HepG2 (cell line): ENCODE measurements at regions not wholly inside any gene's neighbourhood (a gene's known extent, or its start where the extent isn't known, plus 50 kb on each side); places are given as distances from the start of the nearest gene placed in this dataset.

ENCODE experiments used
- ATAC-seq: fragments of 200-7000 bp; cut with Tn5 transposase; 3 replicates; pipeline ENCODE4 v1.9.1; 2020; ENCODE audit warnings: mild to moderate bottlenecking, moderate library complexity
- BruUV-seq: library from RNA; stranded (reverse); fragments of 400-500 nt; replicated peaks from 2 replicates; lab custom pipeline; 2021; lab: Mats Ljungman, UMichigan
- CTCF ChIA-PET: fragments of 300-600 bp; formaldehyde crosslinking; extraction: SDS; loops from one replicate; lab custom pipeline; 2021; ENCODE audit warnings: low total read pairs, inconsistent platforms, low intra/inter-chr PET ratio; lab: Yijun Ruan, JAX
- POLR2A ChIA-PET: fragments of 350-600 bp; sonication (Branson Sonifier 250); formaldehyde crosslinking; loops from one replicate; lab custom pipeline; 2020; ENCODE audit warnings: antibody characterized with exemption, inconsistent platforms; lab: Yijun Ruan, JAX
- DNase-seq: peaks from one replicate; pipeline ENCODE4 v3.0.0-alpha.2; 2015; ENCODE audit warnings: low spot score
- FAIRE-seq: peaks from 3 replicates; lab custom pipeline; 2011; peaks lifted over from hg19 to GRCh38; lab: Jason Lieb, UNC
- H2AFZ ChIP-seq: one replicate; pipeline ENCODE4 v1.6.1; 2011; ENCODE audit warnings: low read length, inconsistent platforms
- H3K27ac ChIP-seq: fragments of 300-600 bp; 3 replicates; pipeline ENCODE4 v1.8.0; 2011; ENCODE audit warnings: mixed run types, mild to moderate bottlenecking, mixed read lengths, low read length, inconsistent platforms; ENCODE audit not compliant: insufficient read depth; ENCODE audit errors: extremely low read length
- H3K27me3 ChIP-seq, 2 experiments: fragments of 200-600 bp in 1 of 2; 2 replicates in 1 of 2; 3 replicates in 1 of 2; pipeline versions ENCODE4 v1.6.0 to v1.8.0; 2011; ENCODE audit warnings: low read length in 2 of 2, mild to moderate bottlenecking in 2 of 2, moderate library complexity in 2 of 2, inconsistent platforms in 1 of 2; ENCODE audit not compliant: insufficient read depth in 2 of 2, control insufficient read depth in 1 of 2
- H3K36me3 ChIP-seq, 2 experiments: fragments of 200-600 bp in 1 of 2; replicated peaks in 1 of 2; 2 replicates in 1 of 2; 3 replicates in 1 of 2; pipeline versions ENCODE4 v1.5.1 to v1.8.0; 2011; ENCODE audit warnings: low read length in 2 of 2, inconsistent platforms in 1 of 2; ENCODE audit not compliant: insufficient read depth in 2 of 2, control insufficient read depth in 1 of 2
- H3K4me1 ChIP-seq: 2 replicates; pipeline ENCODE4 v1.5.1; 2012; ENCODE audit warnings: low read length, inconsistent platforms; ENCODE audit not compliant: insufficient read depth
- H3K4me2 ChIP-seq: 2 replicates; pipeline ENCODE4 v1.6.0; 2011; ENCODE audit warnings: low read depth, low read length, inconsistent platforms
- H3K4me3 ChIP-seq, 3 experiments: fragments of 200-600 bp in 1 of 3; sonication (generic), shearing (Covaris generic) in 1 of 3; replicated peaks in 1 of 3; 2 replicates each; pipeline ENCODE4 v1.5.1; 2011 to 2016; ENCODE audit warnings: low read length in 3 of 3, inconsistent platforms in 2 of 3, low read depth in 2 of 3, mild to moderate bottlenecking in 2 of 3, control low read depth in 1 of 3, mixed read lengths in 1 of 3; ENCODE audit not compliant: insufficient read depth in 1 of 3
- H3K79me2 ChIP-seq: one replicate; pipeline ENCODE4 v1.6.1; 2011; ENCODE audit warnings: low read length, inconsistent platforms; ENCODE audit not compliant: insufficient read depth
- H3K9ac ChIP-seq: 2 replicates; pipeline ENCODE4 v1.6.0; 2011; ENCODE audit warnings: mild to moderate bottlenecking, low read depth, low read length, inconsistent platforms; ENCODE audit not compliant: insufficient read depth
- H3K9me3 ChIP-seq: 2 replicates; pipeline ENCODE4 v1.5.1; 2012; ENCODE audit warnings: mild to moderate bottlenecking, low read length
- H4K20me1 ChIP-seq: 2 replicates; pipeline ENCODE4 v1.6.0; 2011; ENCODE audit warnings: inconsistent platforms, mild to moderate bottlenecking, low read length, moderate library complexity; ENCODE audit not compliant: insufficient read depth
- HDAC1 ChIP-seq: sonication (generic); formaldehyde crosslinking; IDR thresholded peaks from 2 replicates; pipeline ENCODE4 v1.5.1; 2020; ENCODE audit warnings: mild to moderate bottlenecking, missing genetic modification reagents
- NFATC3 ChIP-seq: sonication (generic); formaldehyde crosslinking; IDR thresholded peaks from 2 replicates; pipeline ENCODE4 v1.5.1; 2020; ENCODE audit warnings: mild to moderate bottlenecking, missing genetic modification reagents
- NFKBIZ ChIP-seq: IDR thresholded peaks from 2 replicates; pipeline ENCODE4 v1.6.1; 2018; ENCODE audit warnings: missing genetic modification reagents, missing compliant biosample characterization
- NR2F6 ChIP-seq, 2 experiments: IDR thresholded peaks; 2 replicates each; pipeline ENCODE4 v1.6.1; 2016; ENCODE audit warnings: antibody characterized with exemption in 1 of 2, mild to moderate bottlenecking in 1 of 2
- SRSF1 ChIP-seq: fragments of 200-400 bp; formaldehyde crosslinking; optimal IDR thresholded peaks from 2 replicates; pipeline ENCODE3; 2017; ENCODE audit warnings: mild to moderate bottlenecking, low read depth, low read length, moderate library complexity
- SRSF4 ChIP-seq: fragments of 200-400 bp; formaldehyde crosslinking; IDR thresholded peaks from one replicate; pipeline ENCODE4 v1.6.1; 2018; ENCODE audit warnings: mild to moderate bottlenecking, low read depth, low read length, moderate library complexity; ENCODE audit not compliant: poor library complexity, severe bottlenecking
- ZMAT5 ChIP-seq: sonication (generic); formaldehyde crosslinking; IDR thresholded peaks from 2 replicates; pipeline ENCODE4 v1.5.0; 2020; ENCODE audit warnings: mild to moderate bottlenecking, low read depth, missing genetic modification reagents, borderline replicate concordance
- ZNF10 ChIP-seq: sonication (generic); formaldehyde crosslinking; IDR thresholded peaks from 2 replicates; pipeline ENCODE4 v1.4.0; 2020; ENCODE audit warnings: mild to moderate bottlenecking, low read depth, missing genetic modification reagents, borderline replicate concordance
- ZNF296 ChIP-seq: sonication (generic); formaldehyde crosslinking; conservative IDR thresholded peaks from 2 replicates; pipeline ENCODE4 v1.5.0; 2020; ENCODE audit warnings: mild to moderate bottlenecking, missing genetic modification reagents
- ZNF496 ChIP-seq: sonication (generic); formaldehyde crosslinking; IDR thresholded peaks from 2 replicates; pipeline ENCODE4 v1.8.1; 2023; ENCODE audit warnings: mild to moderate bottlenecking, moderate library complexity, missing genetic modification reagents; ENCODE audit not compliant: insufficient replicate concordance
- ZNF589 ChIP-seq: sonication (generic); formaldehyde crosslinking; conservative IDR thresholded peaks from 2 replicates; pipeline ENCODE4 v1.8.0; 2022; ENCODE audit warnings: mild to moderate bottlenecking, moderate library complexity, missing genetic modification reagents
- ZNF614 ChIP-seq: IDR thresholded peaks from 2 replicates; pipeline ENCODE4 v1.6.1; 2018; ENCODE audit warnings: missing biosample characterization, missing genetic modification reagents, inconsistent platforms, borderline replicate concordance
- ZNF749 ChIP-seq: sonication (generic); formaldehyde crosslinking; IDR thresholded peaks from 2 replicates; pipeline ENCODE4 v1.8.0; 2022; ENCODE audit warnings: mild to moderate bottlenecking, missing genetic modification reagents, moderate library complexity, borderline replicate concordance
- ZNF773 ChIP-seq: sonication (generic); formaldehyde crosslinking; IDR thresholded peaks from 2 replicates; pipeline ENCODE4 v1.4.0; 2020; ENCODE audit warnings: missing genetic modification reagents, borderline replicate concordance
- ZNF790 ChIP-seq: sonication (generic); formaldehyde crosslinking; IDR thresholded peaks from 2 replicates; pipeline ENCODE4 v1.8.0; 2022; ENCODE audit warnings: missing genetic modification reagents, mild to moderate bottlenecking, borderline replicate concordance
- WGBS: methylation state at CpG from one replicate; pipeline ENCODE4 v1.1.6; 2017; ENCODE audit warnings: low lambda C conversion rate; 5-methylcytosine and 5-hydroxymethylcytosine counted together
- in situ Hi-C: cut with HindIII; loops from 2 replicates; pipeline ENCODE4 v1.10.0; 2017; ENCODE audit warnings: low pct_unique_long_range_greater_than_20kb; ENCODE audit not compliant: extremely low pct_ligation_motif_present
- intact Hi-C: fragments of 100-400 bp; cut with micrococcal nuclease; formaldehyde crosslinking; loops from one replicate; pipeline ENCODE4 v1.10.0; 2022; ENCODE audit not compliant: unreplicated experiment

DNA sequence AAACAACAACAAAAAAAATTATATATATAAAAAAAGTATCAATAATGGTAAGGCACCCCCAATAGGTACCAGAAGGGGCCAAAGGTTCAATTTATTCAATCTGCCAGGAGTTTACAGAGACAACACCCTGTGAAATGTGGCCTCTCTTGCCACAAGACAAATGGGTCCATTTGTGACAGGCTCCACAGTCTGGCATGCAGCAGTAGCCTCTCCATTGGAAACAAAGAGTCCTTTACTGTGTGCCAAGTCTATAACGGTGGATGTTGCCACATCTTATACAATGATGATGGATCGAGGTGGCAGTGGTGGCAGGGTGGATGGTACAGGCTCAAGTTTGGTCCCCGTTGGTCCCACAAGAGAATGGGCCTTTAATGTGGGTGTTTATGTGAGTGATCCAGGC is 70.1 kb upstream of the SH3RF1 start:
- FAIRE-seq (no peak), ATAC-seq (no peak), DNase-seq (no peak)
- ChIA-PET POLR2A (no interaction called here), CTCF (no interaction called here)
- H2AFZ ChIP-seq = no peak overlapping the region
- BruUV-seq = no TSS peak
- H4K20me1 ChIP-seq = no peaks in the 10 kb centered on the region
- no peaks in the 10 kb centered on the region for H3K79me2 ChIP-seq
- no peaks in the 10 kb centered on the region; the same call in 1 of the 2 replicates for H3K4me1 ChIP-seq
- intact Hi-C loops (no loop called here), in situ Hi-C loops (no loop called here)
- H3K27ac ChIP-seq = no peak overlapping the region
- H3K9ac ChIP-seq = no peak overlapping the region
- H3K9me3 ChIP-seq = no peaks in the 10 kb centered on the region
- no peaks in the 10 kb centered on the region; a peak in 1 of 5 replicates for H3K27me3 ChIP-seq
- TF ChIP-seq SRSF4 (no peak), NFATC3 (CRISPR knock-in tag) (no peak), ZNF589 (CRISPR knock-in tag) (no peak), ZMAT5 (CRISPR knock-in tag) (no peak), ZNF10 (CRISPR knock-in tag) (no peak), ZNF773 (CRISPR knock-in tag) (no peak), NR2F6 (IDR thresholded peaks at IDR 0.05) (no peak), NR2F6 (CRISPR knock-in tag; IDR thresholded peaks at IDR 0.05) (no peak), ZNF749 (CRISPR knock-in tag) (no peak), ZNF496 (CRISPR knock-in tag) (no peak), ZNF296 (no peak), SRSF1 (no peak), HDAC1 (no peak), NFKBIZ (CRISPR knock-in tag) (no peak), ZNF790 (no peak), ZNF614 (CRISPR knock-in tag) (no peak)
- 0% methylated on average over 2 of the region's 3 CpGs for WGBS
- H3K4me2 ChIP-seq = no peak overlapping the region
- H3K36me3 ChIP-seq = no peaks in the 10 kb centered on the region
- H3K4me3 ChIP-seq = no peak overlapping the region
